GM21390 (cell line): ENCODE measurements at regions not wholly inside any gene's neighbourhood (a gene's known extent, or its start where the extent isn't known, plus 50 kb on each side); places are given as distances from the start of the nearest gene placed in this dataset.
A peak's percentile ranks its signal among the peaks of the same experiment; 100 is the strongest.

Experiments used
- ATAC-seq: cut with Tn5 transposase; IDR thresholded peaks from one replicate; pipeline ENCODE4 v1.9.1; 2021; ENCODE audit not compliant: unreplicated experiment

DNA sequence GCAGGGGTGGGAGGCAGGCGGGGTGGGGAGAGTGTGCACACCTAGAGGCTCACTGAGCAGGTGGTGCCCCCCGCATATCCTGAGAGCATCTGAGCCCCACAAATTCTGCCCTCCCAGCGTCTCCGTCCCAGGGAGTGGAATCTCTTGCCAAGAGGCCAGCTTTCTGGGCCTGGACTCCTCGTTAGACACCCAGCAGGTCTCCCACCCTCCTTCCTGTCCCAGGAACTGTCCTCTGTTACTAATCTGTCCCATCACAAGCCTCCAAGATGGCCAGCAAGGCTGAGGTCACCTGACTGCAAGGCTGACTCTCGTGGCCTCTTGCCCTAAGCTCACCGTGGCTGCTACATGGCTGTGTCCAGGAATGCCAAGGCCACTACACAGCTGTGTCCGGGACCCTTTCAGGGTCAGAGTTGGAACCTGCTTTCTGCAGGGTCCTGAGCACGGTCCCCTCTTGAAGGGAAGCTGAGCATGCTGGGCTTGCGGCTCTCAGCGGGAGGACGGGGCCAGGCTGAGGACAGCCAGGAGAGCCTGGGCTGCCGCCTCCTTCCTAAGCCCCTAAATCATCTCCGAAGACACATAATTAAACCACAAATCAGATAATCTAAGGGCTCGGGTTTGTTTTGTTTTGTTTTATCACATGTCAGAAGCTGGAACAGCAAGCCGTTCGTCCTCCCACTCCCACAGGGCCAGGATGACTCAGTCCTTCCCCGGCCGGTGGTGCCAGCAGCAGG is 1327.3 kb downstream of the TBC1D22A start:
- ATAC-seq, result no peak

DNA sequence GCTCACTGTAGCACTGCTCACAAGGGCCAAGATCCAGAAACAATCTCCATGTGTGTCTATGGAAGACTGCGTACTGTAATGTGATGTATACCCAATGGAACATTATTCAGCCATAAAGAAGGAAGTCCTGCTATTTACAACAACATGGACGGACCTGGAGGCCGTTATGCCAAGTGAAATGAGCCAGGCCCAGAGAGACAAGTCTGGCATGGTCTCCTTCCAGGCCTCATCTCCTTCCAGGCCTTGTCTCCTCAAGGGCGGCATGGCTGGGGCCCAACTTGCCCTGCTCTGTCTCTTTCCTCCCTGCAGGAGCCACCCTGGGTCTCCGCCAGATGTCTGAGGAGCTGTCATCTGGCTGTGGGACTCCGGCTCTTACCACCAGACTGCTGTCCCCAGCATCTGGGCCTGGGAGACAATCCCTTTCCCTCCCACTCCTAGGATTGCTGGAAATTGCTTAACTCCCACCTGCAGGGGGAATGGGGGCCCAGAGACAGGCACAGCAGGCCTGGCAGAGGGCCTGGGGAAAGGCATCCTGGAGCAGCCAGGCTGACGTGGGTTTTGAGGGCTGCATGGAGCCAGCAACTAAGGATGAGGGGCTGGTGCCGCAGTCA is 1326.6 kb downstream of the TBC1D22A start:
- ATAC-seq, result no peak

DNA sequence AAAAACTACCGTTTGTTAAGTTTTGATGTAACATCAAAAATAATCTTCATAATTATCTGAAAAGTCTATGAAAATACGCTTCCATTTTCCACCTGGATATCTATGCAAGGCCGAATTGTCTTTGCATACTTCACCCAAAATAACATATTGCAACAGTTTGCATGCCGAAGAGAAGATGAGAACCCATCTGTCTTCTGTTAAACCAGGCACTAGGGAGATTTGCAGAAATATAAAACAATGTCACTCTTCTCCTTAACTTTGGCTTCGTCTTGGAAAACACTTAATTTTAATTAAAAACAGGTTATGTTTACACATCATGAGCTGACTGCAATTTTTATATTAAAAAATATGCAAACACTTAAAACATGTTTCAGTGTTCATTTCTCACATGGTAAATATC is 1325.8 kb downstream of the TBC1D22A start:
- no peak for ATAC-seq

DNA sequence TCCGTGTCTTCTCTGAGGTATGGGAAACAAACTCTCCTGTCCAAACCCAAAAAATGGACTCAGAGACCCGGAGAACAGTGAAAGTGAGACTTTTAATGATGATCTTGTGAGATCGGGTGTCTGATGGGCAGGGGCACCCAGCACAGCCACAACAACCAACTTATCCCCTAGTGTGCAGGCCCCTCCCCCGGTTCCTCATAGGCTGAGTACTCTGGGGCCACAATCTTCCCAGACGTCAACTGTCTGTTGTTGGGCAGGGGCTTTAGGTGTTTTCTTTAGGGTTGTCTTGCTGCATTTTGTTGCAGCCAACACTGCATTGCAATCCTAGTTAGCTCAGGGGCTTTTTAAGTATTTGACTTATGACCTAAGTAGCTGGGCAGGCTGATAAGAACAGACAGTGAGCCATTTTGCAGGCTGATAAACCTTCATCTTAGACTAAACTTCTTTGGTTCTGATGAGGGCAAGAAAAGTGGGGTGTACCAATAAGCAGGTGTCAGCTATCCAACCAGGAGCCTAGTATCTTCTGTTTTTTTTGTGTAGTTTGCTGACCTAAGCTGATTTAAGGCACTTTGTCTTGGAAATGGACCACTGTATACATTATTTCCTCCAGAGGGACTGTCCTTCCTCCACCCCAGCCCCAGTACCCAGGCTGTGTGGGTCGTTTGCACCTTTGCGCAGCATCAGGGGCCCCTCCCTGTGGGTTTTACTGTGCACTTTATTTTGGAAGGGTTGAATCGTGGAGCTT is 1323.6 kb downstream of the TBC1D22A start:
- ATAC-seq, result no peak

DNA sequence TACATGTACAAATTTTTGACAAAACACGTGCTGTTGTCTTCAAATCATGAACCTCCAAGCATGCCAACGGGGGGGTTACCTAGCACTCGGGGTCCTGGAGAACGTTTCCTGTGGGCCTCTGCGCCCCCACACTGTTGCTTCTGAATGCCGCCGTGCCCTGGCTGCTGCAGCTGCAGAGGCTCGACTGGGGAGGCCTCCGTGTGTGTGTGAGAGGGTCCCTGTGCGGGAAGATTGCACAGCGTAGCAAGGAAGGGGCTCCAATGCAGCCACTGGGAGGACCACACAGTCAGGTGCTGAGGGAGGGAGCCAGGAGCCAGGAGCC is 1322.2 kb downstream of the TBC1D22A start:
- no peak for ATAC-seq

DNA sequence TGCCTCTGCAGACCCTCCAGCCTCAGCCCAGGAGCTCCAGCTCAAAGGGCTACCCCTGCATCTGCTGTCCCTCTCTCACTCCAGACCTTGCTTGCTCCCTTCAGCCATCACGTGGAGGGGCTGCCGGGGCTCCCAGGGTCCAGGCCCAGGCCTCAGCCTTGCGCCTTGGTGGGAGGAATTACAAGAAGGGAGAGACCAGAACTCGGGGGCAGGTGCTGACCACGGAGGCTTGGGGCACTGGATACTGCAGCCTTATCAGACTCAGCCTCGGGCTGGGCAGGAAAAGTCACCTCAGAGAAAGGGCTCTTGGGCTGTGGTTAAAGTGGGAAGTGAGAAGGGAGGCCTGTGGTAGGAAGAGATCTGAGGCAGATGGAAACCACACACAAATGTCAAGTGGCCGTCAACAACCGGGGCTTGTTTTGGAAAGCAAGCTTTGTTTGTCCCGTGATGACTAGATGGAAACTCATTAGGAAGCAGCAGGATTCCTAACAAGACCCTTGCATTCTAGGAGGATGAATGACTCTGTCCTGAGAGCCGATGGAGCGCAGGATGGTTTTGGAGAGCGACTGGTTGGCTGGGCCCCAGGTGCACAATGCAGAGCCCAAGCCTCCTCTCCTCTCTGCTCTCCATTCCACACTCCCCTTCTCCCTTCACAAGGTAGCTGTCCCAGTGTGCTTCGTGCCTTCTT is 1321.7 kb downstream of the TBC1D22A start:
- peak; percentile 71 for ATAC-seq

DNA sequence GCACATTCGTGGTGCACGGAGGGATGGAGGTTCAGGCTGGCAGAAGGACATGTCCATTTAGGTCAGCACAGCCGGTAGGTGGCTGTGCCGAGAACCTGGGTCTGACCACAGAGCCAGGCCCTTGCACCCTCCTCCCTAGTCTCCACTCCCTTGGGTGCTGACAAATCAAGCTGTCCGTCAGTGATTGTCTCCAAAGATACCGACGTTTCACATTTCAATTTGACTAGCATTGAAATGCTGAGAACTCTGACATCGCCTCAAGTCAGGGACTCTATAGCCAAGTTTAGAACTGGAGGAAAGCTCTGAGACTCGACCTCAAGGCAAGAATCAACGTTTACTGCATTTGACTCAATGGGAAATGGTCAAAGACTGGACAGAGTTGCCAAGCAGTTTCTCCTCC is 1321.1 kb downstream of the TBC1D22A start:
- peak; percentile 39 for ATAC-seq

DNA sequence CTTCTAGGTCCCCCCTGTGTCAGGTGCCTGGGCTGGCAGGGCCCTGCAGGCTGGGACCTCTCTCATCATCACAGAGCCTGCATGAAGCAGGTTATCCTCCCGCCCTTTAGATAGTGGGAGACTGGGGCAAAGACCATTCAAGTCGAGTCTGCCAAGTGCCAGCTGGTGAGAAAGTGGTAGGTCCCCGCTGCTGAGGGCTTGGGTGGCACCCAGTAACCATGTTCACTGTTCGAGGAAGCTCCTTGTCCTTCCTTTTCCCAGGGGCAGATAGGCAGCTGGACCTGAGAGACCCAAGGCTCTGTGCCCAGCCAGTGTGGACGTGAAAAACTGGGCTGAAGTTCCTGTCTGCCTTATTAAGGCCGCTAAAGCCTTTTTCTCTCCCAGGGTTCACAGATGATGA is 1319.8 kb downstream of the TBC1D22A start:
- no peak for ATAC-seq

DNA sequence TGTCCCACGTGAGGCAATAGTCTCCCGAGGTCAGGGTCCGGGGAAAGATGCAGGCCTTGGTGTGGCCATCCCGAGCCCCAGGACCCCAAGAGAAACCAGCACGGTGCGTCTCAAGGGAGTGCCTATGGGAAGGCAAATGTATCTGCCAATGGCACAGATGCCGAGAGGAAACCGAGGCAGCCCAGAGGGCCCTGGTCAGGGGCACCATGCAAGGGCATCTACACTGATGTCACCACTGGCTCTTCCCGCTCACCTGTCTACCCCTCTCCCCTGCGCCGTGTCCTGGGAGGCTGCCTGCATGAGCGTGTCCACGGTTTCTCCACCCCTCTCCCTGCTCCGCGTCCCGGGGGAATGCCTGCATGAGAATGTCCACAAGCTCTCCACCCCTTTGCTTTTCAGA is 1318.8 kb downstream of the TBC1D22A start:
- no peak for ATAC-seq

DNA sequence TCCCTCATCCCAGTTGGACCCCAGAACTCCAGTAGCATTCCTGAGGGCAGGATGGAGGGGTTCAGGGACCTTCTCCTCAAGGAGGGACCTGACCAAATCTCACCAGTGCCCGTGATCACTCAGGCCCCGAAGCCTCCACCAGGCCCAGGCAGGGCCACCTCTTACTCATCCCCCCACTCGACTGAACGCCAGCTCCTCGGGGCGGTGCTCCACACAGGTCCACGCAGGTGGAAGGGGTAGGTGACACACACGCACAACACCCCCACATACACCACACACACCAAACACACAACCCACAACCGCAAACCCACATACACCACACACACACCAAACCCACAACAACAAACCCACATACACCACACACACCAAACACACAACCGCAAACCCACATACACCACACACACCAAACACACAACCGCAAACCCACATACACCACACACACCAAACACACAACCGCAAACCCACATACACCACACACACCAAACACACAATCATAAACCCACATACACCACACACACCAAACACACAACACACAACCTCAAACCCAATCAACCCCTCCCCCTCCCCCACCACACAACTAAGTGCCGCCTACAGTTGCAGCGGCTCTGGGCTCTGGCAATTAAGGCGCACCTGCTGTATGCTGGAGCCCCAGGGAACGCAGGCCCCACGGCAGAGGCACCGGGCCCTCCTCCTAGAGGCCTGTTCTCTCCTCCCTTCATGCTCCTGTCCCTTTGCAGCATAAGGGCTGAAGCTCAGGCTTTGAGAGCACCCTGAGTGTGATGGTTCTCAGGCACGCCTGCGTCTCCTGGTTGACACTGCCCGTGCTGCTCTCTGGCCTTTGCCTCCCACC is 1318.1 kb downstream of the TBC1D22A start:
- no peak for ATAC-seq

DNA sequence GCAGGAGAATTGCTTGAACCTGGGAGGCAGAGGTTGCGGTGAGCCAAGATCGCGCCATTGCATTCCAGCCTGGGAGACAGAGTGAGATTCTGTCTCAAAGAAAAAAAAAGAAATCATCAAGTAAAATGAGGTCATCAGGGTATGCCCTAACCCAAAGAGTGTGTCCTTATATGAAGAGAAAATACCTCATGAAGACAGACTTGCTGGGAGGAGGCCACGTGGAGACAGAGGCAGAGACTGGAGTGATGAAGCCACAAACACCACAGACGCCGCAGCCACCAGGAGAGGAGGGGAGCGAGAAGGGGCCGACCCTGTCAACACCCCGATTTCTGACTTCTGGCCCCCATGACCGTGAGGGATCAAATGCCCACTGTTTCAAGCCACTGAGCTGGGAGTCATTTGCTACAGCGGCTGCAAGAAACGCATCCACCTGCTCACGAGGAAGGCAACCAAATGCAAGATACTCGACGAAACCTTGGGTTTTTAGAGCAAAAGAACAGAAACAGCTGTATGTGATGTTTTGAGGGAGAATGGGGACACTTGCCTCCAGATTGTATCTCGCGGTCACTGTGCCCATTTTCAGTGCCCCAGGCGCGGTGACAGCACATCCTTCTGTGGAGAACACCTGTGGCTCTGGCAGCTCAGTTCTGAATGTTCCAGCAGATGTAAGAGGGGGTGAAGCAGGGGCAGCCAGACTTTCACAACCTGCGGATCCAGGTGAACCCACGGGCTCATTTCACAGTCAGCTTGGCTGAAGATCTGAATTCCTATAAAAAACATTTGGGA is 1317.2 kb downstream of the TBC1D22A start:
- ATAC-seq, result no peak

DNA sequence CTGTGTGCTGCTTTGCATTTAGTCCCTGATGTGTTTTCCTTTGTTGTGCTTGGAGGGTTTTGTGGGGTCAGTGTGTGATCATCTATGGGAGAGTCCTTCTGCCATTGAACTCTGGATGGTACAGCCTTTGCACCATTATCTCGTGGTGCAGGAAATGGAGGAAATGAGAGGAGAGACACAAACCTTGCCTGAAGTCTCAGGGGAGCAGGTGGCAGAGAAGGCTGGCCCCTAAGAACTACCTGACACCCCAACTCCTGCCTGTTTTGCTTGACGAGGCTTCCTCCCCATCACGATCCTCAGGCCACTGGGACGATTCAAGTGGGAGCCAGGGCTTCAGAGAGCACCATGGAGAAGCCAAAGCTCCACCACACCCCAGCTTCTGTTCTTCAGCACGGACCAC is 1316.4 kb downstream of the TBC1D22A start:
- ATAC-seq, result no peak

DNA sequence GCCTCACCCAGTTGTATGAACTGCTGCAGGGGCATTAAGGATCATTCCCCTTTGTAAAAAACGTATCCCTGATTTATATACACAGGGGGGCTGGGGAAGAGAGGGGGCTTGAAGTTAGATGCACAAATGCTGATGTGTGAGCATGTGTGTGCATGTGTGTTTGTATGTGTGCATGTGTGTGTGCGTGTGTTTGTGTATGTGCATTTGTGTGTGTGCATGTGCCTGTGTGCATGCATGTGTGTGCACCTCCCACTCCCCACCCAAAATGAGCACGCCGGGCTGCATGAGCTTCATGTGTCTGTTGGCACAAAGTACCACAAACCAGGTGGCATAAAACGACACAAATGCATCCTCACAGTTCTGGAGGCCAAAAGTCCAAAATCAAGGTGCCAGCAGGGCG is 1315.2 kb downstream of the TBC1D22A start:
- no peak for ATAC-seq

DNA sequence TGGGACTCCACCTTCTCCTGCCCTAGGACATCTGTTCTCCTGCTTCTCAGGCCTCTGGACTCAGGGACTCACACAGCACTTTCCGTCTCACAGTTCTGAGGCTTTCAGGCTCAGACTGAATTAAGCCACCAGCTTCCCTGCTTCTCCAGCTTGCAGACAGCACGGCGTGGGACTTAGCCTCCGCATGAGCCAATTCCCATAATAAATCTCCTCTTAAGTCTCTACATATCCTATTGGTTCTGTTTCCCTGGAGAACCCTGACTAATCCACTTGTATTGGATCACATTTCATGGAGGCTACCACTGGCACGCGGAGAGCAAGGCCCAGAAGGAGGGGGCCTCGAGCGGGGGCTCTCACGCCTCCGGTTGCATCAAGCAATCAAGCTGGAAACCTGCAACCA is 1313.6 kb downstream of the TBC1D22A start:
- no peak for ATAC-seq

DNA sequence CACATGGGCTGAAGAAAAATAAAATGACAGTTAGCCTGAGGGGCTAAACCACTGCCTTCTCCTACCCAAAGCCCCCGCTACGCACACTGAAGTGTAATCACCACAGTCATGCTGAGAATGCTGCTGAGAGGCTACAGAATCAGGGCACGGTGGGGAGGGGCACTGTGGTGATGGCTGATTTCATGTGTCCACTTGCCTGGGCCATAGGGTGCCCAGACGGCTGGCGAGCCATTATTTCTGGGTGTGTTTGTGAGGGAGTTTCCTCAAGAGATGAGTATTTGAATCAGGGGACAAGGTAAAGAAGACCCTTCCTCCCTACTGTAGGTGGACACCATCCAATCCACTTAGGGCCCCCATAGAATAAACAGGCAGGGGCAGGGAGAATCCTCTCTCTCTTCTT is 1313.2 kb downstream of the TBC1D22A start:
- ATAC-seq, result no peak

DNA sequence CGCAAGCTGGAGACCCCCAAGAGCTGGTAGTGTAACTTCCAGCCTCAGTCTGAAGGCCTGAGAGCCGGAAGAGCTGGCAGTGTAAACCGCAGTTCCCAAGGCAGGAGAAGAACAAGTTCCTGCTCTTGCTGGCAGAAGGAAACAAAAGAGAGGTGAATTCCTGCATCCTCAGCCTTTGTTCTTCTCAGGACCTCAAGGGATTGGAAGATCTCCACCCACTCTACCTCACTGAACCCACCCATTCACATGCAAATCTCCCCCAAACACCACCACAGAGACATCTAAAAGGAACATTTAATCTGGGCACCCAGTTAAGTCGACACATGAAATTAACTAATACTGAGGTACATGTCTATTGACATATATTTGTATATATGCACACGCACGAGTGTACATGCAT is 1310.3 kb downstream of the TBC1D22A start:
- ATAC-seq, result no peak

DNA sequence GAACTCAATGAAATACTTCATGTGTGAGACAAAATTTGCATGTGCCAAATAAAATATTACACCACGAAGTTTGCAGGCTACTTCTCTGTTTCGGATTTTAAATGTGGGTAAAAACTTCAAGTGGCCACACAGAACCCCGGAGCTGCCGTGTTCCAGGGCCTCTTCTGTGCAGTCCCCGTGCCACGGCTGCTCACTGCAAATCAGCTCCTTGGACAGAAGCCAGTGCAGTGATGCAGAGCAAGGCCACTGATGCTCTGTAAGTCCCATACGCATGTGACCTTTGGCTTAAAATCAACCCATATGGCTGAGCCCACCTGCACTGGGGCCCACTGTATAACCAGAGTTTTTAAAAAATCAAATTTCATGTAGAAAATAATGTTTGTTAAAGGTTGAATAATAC is 1309.4 kb downstream of the TBC1D22A start:
- no peak for ATAC-seq

DNA sequence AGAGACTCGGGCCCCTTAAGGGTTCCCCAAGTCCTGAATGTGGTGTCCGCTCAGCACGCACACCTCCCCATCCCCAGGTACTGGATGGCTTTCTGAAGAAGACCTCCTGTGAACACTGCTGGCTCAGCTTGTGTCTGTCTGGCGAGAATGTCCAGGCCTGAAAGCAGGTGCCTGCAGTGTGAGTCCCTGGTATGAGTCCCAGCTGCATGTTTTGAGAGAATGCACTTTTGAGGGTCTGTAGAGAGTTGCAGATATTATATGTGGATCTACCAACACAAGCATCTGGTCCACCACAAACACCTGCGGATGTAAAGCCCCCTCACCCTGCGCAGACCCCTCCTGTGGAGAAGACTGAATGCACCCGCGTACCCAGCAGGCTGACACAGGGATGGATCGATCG is 1308.9 kb downstream of the TBC1D22A start:
- no peak for ATAC-seq

DNA sequence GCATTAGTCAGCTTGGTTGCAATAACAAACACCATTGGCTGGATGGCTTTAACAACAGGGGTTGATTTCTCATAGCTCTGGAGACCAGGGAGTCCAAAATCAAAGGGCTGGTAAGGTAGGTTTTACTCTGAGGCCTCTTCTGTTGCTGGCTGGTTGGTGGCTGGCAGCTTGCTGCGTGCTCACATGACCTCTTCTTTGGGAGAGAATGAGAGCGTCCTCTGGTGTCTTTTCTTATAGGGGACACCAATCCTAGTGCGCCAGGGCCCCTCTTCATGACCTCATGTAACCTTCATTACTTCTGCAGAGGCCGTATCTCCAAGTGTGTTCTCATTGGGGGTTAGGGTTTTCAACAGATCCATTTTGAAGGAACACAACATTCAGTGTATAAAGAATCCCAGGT is 1308.3 kb downstream of the TBC1D22A start:
- no peak for ATAC-seq

DNA sequence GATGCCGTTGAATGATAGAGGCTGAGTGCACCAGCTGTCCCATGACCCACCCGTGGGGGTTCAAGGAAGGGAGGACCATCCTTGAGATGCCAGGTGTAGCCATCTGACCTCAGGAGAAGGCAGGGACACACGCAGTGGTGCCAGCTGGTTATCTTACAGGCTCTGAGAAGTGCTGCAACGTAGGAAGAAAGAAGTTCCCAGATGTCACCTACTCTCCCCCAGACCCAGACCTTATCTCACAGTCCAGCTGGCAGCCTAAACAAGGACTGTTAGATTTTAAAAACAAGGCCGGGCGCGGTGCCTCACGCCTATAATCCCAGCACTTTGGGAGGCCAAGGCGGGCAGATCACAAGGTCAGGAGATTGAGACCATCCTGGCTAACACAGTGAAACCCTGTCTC is 1307.6 kb downstream of the TBC1D22A start:
- ATAC-seq, result no peak
